ENCODE measurements at regions not wholly inside any gene's neighbourhood (a gene's known extent, or its start where the extent isn't known, plus 50 kb on each side); places are given as distances from the start of the nearest gene placed in this dataset.

DNA sequence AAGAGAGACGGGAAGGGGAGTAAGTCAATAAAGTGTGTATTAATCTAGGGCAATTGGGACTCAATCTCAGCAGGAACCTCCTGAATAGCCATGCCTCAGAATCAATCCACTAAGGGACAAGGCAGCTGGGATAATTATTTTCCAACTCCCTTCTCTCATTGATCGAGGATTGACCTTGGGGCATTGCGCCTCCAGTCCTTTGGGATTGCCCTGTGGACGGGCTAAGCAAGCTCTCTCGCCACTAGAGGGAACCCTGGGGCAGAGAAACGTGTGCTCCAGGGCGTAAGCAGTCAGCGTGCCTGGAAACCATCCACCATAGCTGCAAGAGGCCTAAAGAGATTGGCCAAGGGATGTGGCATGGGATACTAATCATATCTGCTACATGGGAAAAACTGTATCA lies 53.9 kb upstream of the ERCC4 start:
- TF ChIP-seq POLR2AphosphoS5 (IDR thresholded peaks at IDR 0.05; ENCODE audit: low read depth): no peak
- TF ChIP-seq, protein P1, sequence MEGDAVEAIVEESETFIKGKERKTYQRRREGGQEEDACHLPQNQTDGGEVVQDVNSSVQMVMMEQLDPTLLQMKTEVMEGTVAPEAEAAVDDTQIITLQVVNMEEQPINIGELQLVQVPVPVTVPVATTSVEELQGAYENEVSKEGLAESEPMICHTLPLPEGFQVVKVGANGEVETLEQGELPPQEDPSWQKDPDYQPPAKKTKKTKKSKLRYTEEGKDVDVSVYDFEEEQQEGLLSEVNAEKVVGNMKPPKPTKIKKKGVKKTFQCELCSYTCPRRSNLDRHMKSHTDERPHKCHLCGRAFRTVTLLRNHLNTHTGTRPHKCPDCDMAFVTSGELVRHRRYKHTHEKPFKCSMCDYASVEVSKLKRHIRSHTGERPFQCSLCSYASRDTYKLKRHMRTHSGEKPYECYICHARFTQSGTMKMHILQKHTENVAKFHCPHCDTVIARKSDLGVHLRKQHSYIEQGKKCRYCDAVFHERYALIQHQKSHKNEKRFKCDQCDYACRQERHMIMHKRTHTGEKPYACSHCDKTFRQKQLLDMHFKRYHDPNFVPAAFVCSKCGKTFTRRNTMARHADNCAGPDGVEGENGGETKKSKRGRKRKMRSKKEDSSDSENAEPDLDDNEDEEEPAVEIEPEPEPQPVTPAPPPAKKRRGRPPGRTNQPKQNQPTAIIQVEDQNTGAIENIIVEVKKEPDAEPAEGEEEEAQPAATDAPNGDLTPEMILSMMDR (conservative IDR thresholded peaks at IDR 0.05; ENCODE audit: low read depth in 2 of 2): peak; percentile 89 to 95
- TF ChIP-seq ZNF331 (CRISPR knock-in tag; IDR thresholded peaks at IDR 0.05; ENCODE audit: low read depth): no peak
- TF ChIP-seq EZH2 (IDR thresholded peaks at IDR 0.05; ENCODE audit: low read depth, unreplicated experiment): no peak
- TF ChIP-seq, protein P2, sequence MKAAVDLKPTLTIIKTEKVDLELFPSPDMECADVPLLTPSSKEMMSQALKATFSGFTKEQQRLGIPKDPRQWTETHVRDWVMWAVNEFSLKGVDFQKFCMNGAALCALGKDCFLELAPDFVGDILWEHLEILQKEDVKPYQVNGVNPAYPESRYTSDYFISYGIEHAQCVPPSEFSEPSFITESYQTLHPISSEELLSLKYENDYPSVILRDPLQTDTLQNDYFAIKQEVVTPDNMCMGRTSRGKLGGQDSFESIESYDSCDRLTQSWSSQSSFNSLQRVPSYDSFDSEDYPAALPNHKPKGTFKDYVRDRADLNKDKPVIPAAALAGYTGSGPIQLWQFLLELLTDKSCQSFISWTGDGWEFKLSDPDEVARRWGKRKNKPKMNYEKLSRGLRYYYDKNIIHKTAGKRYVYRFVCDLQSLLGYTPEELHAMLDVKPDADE (IDR thresholded peaks at IDR 0.05): no peak
